Suprapubic skin (tissue), 4 donors: ENCODE measurements at regions not wholly inside any gene's neighbourhood (a gene's known extent, or its start where the extent isn't known, plus 50 kb on each side); places are given as distances from the start of the nearest gene placed in this dataset.

Experiments
- DNase-seq, 2 donors: peaks; one replicate each; pipeline ENCODE4 v3.0.0-alpha.2; 2019; ENCODE audit warnings: low spot score in 2 of 2
- H3K27ac ChIP-seq: fragments of 200-600 bp; sonication (generic); one replicate; pipeline ENCODE4 v1.5.1; 2019
- H3K27me3 ChIP-seq: fragments of 200-600 bp; sonication (generic); one replicate; pipeline ENCODE4 v1.5.1; 2019
- H3K36me3 ChIP-seq: fragments of 200-600 bp; sonication (generic); one replicate; pipeline ENCODE4 v1.5.1; 2019
- H3K4me1 ChIP-seq: fragments of 200-600 bp; sonication (generic); one replicate; pipeline ENCODE4 v1.5.1; 2019
- H3K4me3 ChIP-seq: fragments of 200-600 bp; sonication (generic); one replicate; pipeline ENCODE4 v1.5.1; 2019; ENCODE audit warnings: mild to moderate bottlenecking
- H3K9me3 ChIP-seq: fragments of 200-600 bp; sonication (generic); one replicate; pipeline ENCODE4 v1.5.1; 2019
- CTCF ChIP-seq, 2 donors: fragments of 200-600 bp in 1 of 2; fragments of 450-650 bp in 1 of 2; sonication (generic) in 1 of 2; IDR thresholded peaks; one replicate each; pipeline ENCODE4 v1.5.1; 2016 to 2019; ENCODE audit warnings: antibody characterized with exemption in 2 of 2, mild to moderate bottlenecking in 1 of 2, moderate library complexity in 1 of 2
- EP300 ChIP-seq: sonication (generic); formaldehyde crosslinking; IDR thresholded peaks from one replicate; pipeline ENCODE4 v1.6.1; 2017; ENCODE audit warnings: antibody characterized with exemption
- POLR2A ChIP-seq, 2 donors: fragments of 450-650 bp; IDR thresholded peaks; one replicate each; pipeline ENCODE4 v1.6.1; 2017; ENCODE audit warnings: antibody characterized with exemption in 2 of 2, mild to moderate bottlenecking in 2 of 2, moderate library complexity in 2 of 2
- POLR2AphosphoS5 ChIP-seq, 3 donors: sonication (generic); formaldehyde crosslinking; IDR thresholded peaks; one replicate each; pipeline ENCODE4 v1.6.1; 2017; ENCODE audit warnings: antibody characterized with exemption in 3 of 3
- WGBS: methylation state at CpG from one replicate; pipeline ENCODE4 v1.1.5; 2018; 5-methylcytosine and 5-hydroxymethylcytosine counted together

DNA sequence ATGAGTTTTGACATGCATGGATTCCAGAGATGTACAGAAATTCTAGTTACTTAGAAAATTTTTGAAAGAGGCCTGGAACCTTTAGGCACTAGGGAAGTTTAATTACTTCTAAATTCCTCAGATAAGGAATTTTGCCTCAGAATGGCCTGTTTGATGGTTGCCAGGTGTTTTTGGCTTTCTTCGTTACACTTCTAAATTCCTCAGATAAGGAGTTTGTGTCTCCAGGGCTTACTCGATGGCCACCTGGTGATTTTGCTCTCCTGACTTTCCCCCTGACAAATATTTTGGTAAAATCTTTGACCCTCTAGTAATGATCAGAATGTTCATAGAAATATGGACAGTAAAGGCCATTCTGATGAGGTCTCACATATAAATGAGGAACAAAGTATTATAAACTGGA is 64.3 kb downstream of the BEX3 start:
- DNase-seq: no peak
- Histone ChIP-seq H3K27ac (no peak overlapping the region), H3K9me3 (no peaks in the 10 kb centered on the region), H3K4me3 (no peak overlapping the region), H3K36me3 (no peaks in the 10 kb centered on the region), H3K4me1 (no peaks in the 10 kb centered on the region), H3K27me3 (no peaks in the 10 kb centered on the region)
- TF ChIP-seq CTCF (IDR thresholded peaks at IDR 0.05) (no peak), POLR2AphosphoS5 (IDR thresholded peaks at IDR 0.05) (no peak), POLR2A (IDR thresholded peaks at IDR 0.05) (no peak), EP300 (no peak)
- WGBS: 58% methylated on average over 2 of the region's 2 CpGs

DNA sequence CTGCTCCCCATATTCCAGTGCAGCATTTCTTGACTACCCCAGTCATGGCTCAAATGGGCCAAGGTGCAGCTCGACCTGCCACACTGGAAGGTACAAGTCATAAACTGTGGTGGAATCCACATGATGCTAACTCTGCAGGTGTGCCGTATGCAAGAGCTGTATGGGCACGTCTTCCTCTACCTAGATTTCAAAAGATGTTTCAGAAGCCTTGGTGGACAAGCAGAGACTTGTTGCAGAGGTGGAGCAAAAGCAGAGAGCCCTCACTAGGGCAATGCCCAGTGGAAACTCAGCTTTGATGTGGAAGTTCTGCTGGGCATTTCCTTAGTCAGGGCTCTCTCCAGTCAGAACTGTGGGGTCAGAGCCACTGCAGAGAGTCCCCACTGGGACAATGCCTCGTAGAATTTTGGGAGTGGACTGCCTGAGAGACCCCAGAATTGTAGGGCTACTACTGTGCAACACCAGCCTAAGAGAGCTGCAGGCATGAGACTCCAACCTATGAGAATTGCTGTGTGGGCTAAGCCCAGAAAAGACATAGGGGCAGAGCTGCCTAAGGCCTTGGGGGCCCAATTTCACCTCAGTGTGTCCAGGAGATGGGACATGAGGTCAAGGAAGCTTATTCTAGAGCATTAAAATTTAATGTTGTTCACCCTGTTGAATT is 65.7 kb downstream of the BEX3 start:
- TF ChIP-seq POLR2A (IDR thresholded peaks at IDR 0.05) (no peak), CTCF (IDR thresholded peaks at IDR 0.05) (no peak), POLR2AphosphoS5 (IDR thresholded peaks at IDR 0.05) (no peak), EP300 (no peak)
- 64% methylated on average over 4 of the region's 4 CpGs for WGBS
- Histone ChIP-seq H3K27me3 (no peaks in the 10 kb centered on the region), H3K4me3 (no peak overlapping the region), H3K36me3 (no peaks in the 10 kb centered on the region), H3K4me1 (no peaks in the 10 kb centered on the region), H3K27ac (peak overlapping the region; percentile 45), H3K9me3 (no peaks in the 10 kb centered on the region)
- DNase-seq: no peak

DNA sequence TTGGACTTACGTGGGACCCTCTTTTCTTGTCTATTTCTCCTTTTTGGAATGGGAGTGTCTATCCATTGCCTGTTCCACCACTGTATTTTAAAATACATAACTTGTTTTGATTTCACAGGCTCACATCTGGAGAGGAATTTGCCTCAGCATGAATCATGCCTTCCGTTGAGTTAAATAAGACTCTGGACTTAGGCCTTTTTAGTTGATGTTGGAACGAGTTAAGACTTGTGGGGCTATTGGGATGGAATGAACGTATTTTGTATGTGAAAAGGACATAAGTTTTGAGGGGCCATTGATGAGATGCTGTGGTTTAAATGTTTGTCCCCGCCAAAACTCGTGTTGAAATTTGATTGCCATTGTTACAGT is 66.2 kb downstream of the BEX3 start:
- H3K9me3 ChIP-seq: no peaks in the 10 kb centered on the region
- H3K4me3 ChIP-seq: no peak overlapping the region
- DNase-seq: no peak
- 47% methylated on average over 5 of the region's 6 CpGs for WGBS
- H3K27ac ChIP-seq: peak overlapping the region; percentile 45
- no peaks in the 10 kb centered on the region for H3K27me3 ChIP-seq
- no peaks in the 10 kb centered on the region for H3K36me3 ChIP-seq
- TF ChIP-seq CTCF (IDR thresholded peaks at IDR 0.05) (no peak), EP300 (no peak), POLR2AphosphoS5 (IDR thresholded peaks at IDR 0.05) (no peak), POLR2A (IDR thresholded peaks at IDR 0.05) (no peak)
- H3K4me1 ChIP-seq: no peaks in the 10 kb centered on the region

- 65% methylated on average over 2 of the region's 2 CpGs for WGBS
- Histone ChIP-seq H3K4me3 (no peak overlapping the region), H3K9me3 (no peaks in the 10 kb centered on the region), H3K4me1 (no peaks in the 10 kb centered on the region), H3K27ac (no peak overlapping the region), H3K27me3 (no peaks in the 10 kb centered on the region), H3K36me3 (no peaks in the 10 kb centered on the region)
- DNase-seq: no peak
- no peak for TF ChIP-seq EP300
Observed at GRCh38 chrX:103446665-103447302, 70.4 kb downstream of the BEX3 start.
